ENCODE measurements at regions not wholly inside any gene's neighbourhood (a gene's known extent, or its start where the extent isn't known, plus 50 kb on each side); places are given as distances from the start of the nearest gene placed in this dataset.

DNA sequence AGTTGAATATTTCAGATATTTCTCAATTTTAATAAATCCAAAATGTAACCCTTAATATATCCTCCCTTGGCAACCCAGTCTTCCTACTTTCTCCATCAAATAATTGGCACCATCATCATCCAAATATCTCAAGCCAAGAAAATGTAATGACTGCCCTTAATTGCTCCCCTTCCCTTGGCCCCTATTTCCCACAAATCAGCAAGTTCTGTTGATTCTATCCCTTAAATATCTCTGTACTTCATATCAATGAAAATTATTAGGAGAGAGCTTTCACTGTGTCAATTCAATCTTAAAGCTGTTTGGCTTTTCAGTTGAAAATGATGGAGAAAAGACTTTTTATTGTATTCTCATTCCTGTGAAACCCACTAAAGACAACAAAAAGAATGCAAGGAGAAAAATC is 349.8 kb downstream of the HINT1 start:
- no peak overlapping the region for H3K27ac ChIP-seq
- no peak overlapping the region for H3K4me2 ChIP-seq
- no peaks in the 10 kb centered on the region for H3K9me3 ChIP-seq (ENCODE audit: low read depth)
- Mint-ChIP-seq H3K27ac (no peak overlapping the region), H3K4me3 (no peak overlapping the region), H3K9me3 (peaks cover 5% of the 10 kb centered on the region), H3K27me3 (ENCODE audit: insufficient read depth, low read depth) (no peaks in the 10 kb centered on the region), H3K36me3 (peaks cover 2% of the 10 kb centered on the region), H3K4me1 (no peaks in the 10 kb centered on the region)
- H3K9ac ChIP-seq: no peak overlapping the region
- no peaks in the 10 kb centered on the region for H4K20me1 ChIP-seq (ENCODE audit: low read depth)
- H3K4me3 ChIP-seq: no peak overlapping the region
- no peaks in the 10 kb centered on the region for H3F3A ChIP-seq (ENCODE audit: low read depth)
- TF ChIP-seq, protein P1, sequence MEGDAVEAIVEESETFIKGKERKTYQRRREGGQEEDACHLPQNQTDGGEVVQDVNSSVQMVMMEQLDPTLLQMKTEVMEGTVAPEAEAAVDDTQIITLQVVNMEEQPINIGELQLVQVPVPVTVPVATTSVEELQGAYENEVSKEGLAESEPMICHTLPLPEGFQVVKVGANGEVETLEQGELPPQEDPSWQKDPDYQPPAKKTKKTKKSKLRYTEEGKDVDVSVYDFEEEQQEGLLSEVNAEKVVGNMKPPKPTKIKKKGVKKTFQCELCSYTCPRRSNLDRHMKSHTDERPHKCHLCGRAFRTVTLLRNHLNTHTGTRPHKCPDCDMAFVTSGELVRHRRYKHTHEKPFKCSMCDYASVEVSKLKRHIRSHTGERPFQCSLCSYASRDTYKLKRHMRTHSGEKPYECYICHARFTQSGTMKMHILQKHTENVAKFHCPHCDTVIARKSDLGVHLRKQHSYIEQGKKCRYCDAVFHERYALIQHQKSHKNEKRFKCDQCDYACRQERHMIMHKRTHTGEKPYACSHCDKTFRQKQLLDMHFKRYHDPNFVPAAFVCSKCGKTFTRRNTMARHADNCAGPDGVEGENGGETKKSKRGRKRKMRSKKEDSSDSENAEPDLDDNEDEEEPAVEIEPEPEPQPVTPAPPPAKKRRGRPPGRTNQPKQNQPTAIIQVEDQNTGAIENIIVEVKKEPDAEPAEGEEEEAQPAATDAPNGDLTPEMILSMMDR (IDR thresholded peaks at IDR 0.05): no peak
- TF ChIP-seq EZH2 (IDR thresholded peaks at IDR 0.05) (no peak), EZH2phosphoT487 (IDR thresholded peaks at IDR 0.05) (no peak)
- no peaks in the 10 kb centered on the region for H3K27me3 ChIP-seq
- H3K4me1 ChIP-seq: no peaks in the 10 kb centered on the region
- H3K79me2 ChIP-seq (ENCODE audit: low read depth): no peaks in the 10 kb centered on the region
- no peak for DNase-seq (ENCODE audit: low spot score)
- H2AFZ ChIP-seq (replicated peaks): no peak overlapping the region
- no peaks in the 10 kb centered on the region for H3K36me3 ChIP-seq

- Histone ChIP-seq H3K4me3 (no peak overlapping the region), H2AFZ (replicated peaks) (no peak overlapping the region), H3K9ac (no peak overlapping the region), H3K9me3 (ENCODE audit: low read depth) (no peaks in the 10 kb centered on the region), H3K27me3 (no peaks in the 10 kb centered on the region), H3K4me1 (no peaks in the 10 kb centered on the region), H3K27ac (no peak overlapping the region), H4K20me1 (ENCODE audit: low read depth) (no peaks in the 10 kb centered on the region), H3F3A (ENCODE audit: low read depth) (no peaks in the 10 kb centered on the region), H3K36me3 (no peaks in the 10 kb centered on the region), H3K79me2 (ENCODE audit: low read depth) (no peaks in the 10 kb centered on the region), H3K4me2 (no peak overlapping the region)
- peaks cover 2% of the 10 kb centered on the region for H3K27me3 Mint-ChIP-seq (ENCODE audit: insufficient read depth, low read depth)
- no peaks in the 10 kb centered on the region for H3K36me3 Mint-ChIP-seq
- H3K4me1 Mint-ChIP-seq: no peaks in the 10 kb centered on the region
- H3K27ac Mint-ChIP-seq: no peak overlapping the region
- H3K9me3 Mint-ChIP-seq: peaks cover 2% of the 10 kb centered on the region
- TF ChIP-seq, protein P1 (IDR thresholded peaks at IDR 0.05): no peak
- TF ChIP-seq EZH2 (IDR thresholded peaks at IDR 0.05) (no peak), EZH2phosphoT487 (IDR thresholded peaks at IDR 0.05) (no peak)
- no peak overlapping the region for H3K4me3 Mint-ChIP-seq
- DNase-seq (ENCODE audit: low spot score): no peak
Observed at GRCh38 chr5:130808691-130809090, 356.4 kb downstream of the HINT1 start.

GRCh38 chr5:130805648-130806047 is 359.4 kb downstream of the HINT1 start:
- Histone ChIP-seq H3F3A (ENCODE audit: low read depth) (no peaks in the 10 kb centered on the region), H3K4me1 (no peaks in the 10 kb centered on the region), H4K20me1 (ENCODE audit: low read depth) (no peaks in the 10 kb centered on the region), H2AFZ (replicated peaks) (no peak overlapping the region), H3K27me3 (no peaks in the 10 kb centered on the region), H3K9me3 (ENCODE audit: low read depth) (no peaks in the 10 kb centered on the region), H3K36me3 (no peaks in the 10 kb centered on the region), H3K9ac (no peak overlapping the region), H3K27ac (no peak overlapping the region), H3K79me2 (ENCODE audit: low read depth) (no peaks in the 10 kb centered on the region), H3K4me3 (no peak overlapping the region), H3K4me2 (no peak overlapping the region)
- no peak for DNase-seq (ENCODE audit: low spot score)
- Mint-ChIP-seq H3K4me1 (no peaks in the 10 kb centered on the region), H3K27ac (no peak overlapping the region), H3K36me3 (no peaks in the 10 kb centered on the region), H3K4me3 (no peak overlapping the region), H3K27me3 (ENCODE audit: insufficient read depth, low read depth) (peaks cover 2% of the 10 kb centered on the region), H3K9me3 (peaks cover 4% of the 10 kb centered on the region)
- TF ChIP-seq, protein P1 (IDR thresholded peaks at IDR 0.05): no peak
- TF ChIP-seq EZH2phosphoT487 (IDR thresholded peaks at IDR 0.05): no peak
- TF ChIP-seq EZH2 (IDR thresholded peaks at IDR 0.05): no peak

All from neural progenitor cell (in vitro differentiated cells).